SK-N-SH (cell line): ENCODE measurements at regions not wholly inside any gene's neighbourhood (a gene's known extent, or its start where the extent isn't known, plus 50 kb on each side); places are given as distances from the start of the nearest gene placed in this dataset.

Source experiments
- CTCF ChIA-PET: fragments of 300-600, 350-600 bp; formaldehyde crosslinking; extraction: SDS; loops from one replicate; lab custom pipeline; 2021; lab: Yijun Ruan, JAX
- POLR2A ChIA-PET: fragments of 350-600 bp; sonication (Branson Sonifier 250); formaldehyde crosslinking; extraction: SDS; loops from one replicate; lab custom pipeline; 2020; ENCODE audit warnings: antibody characterized with exemption, inconsistent platforms; lab: Yijun Ruan, JAX
- DNase-seq: peaks from one replicate; pipeline ENCODE4 v3.0.0; 2012
- H2AFZ ChIP-seq: fragments of 200-600 bp; sonication (generic); 2 replicates; pipeline ENCODE4 v1.8.1; 2016; ENCODE audit warnings: antibody characterized with exemption, mild to moderate bottlenecking, low read depth
- H3F3A ChIP-seq: fragments of 200-600 bp; sonication (generic); replicated peaks from 2 replicates; pipeline ENCODE3; 2016; ENCODE audit warnings: antibody characterized with exemption, mild to moderate bottlenecking; ENCODE audit not compliant: insufficient read depth
- H3K27ac ChIP-seq, 2 experiments: fragments of 200-500 bp in 1 of 2; fragments of 200-600 bp in 1 of 2; sonication (Bioruptor generic) in 1 of 2; sonication (generic), shearing (Covaris generic) in 1 of 2; 2 replicates each; pipeline versions ENCODE4 v1.5.1 to v1.6.1; 2014 to 2016; ENCODE audit warnings: low read depth in 2 of 2, inconsistent platforms in 1 of 2, low read length in 1 of 2, mild to moderate bottlenecking in 1 of 2, mixed read lengths in 1 of 2
- H3K27me3 ChIP-seq: fragments of 200-600 bp; sonication (generic), shearing (Covaris generic); 2 replicates; pipeline ENCODE4 v1.6.1; 2016; ENCODE audit warnings: mixed run types; ENCODE audit not compliant: insufficient read depth
- H3K36me3 ChIP-seq, 2 experiments: fragments of 200-500 bp in 1 of 2; fragments of 200-600 bp in 1 of 2; sonication (Bioruptor generic) in 1 of 2; sonication (generic) in 1 of 2; replicated peaks in 1 of 2; 2 replicates each; pipeline versions ENCODE3 to v1.5.1; 2014 to 2016; ENCODE audit warnings: low read length in 1 of 2, mild to moderate bottlenecking in 1 of 2; ENCODE audit not compliant: insufficient read depth in 2 of 2, control insufficient read depth in 1 of 2
- H3K4me1 ChIP-seq, 2 experiments: fragments of 200-500 bp in 1 of 2; fragments of 200-600 bp in 1 of 2; sonication (Bioruptor generic) in 1 of 2; sonication (generic), shearing (Covaris generic) in 1 of 2; 2 replicates each; pipeline versions ENCODE4 v1.5.1 to v1.6.1; 2014 to 2016; ENCODE audit warnings: low read depth in 1 of 2, low read length in 1 of 2, mixed run types in 1 of 2; ENCODE audit not compliant: insufficient read depth in 2 of 2, control insufficient read depth in 1 of 2
- H3K4me2 ChIP-seq: fragments of 200-600 bp; sonication (generic), shearing (Covaris generic); 2 replicates; pipeline ENCODE4 v1.6.1; 2017; ENCODE audit warnings: mixed run types
- H3K4me3 ChIP-seq, 2 experiments: fragments of 200-500 bp in 1 of 2; fragments of 200-600 bp in 1 of 2; sonication (Bioruptor generic) in 1 of 2; sonication (generic), shearing (Covaris generic) in 1 of 2; 2 replicates each; pipeline versions ENCODE4 v1.5.1 to v1.8.1; 2014 to 2016; ENCODE audit warnings: low read depth in 2 of 2, inconsistent platforms in 1 of 2, low read length in 1 of 2, mild to moderate bottlenecking in 1 of 2, mixed read lengths in 1 of 2, moderate library complexity in 1 of 2
- H3K79me2 ChIP-seq: fragments of 200-600 bp; sonication (generic); 2 replicates; pipeline ENCODE4 v1.8.1; 2017; ENCODE audit warnings: mild to moderate bottlenecking; ENCODE audit not compliant: insufficient read depth
- H3K9ac ChIP-seq: fragments of 200-600 bp; sonication (generic); 2 replicates; pipeline ENCODE4 v1.6.1; 2017; ENCODE audit warnings: mixed run types
- H3K9me2 ChIP-seq: fragments of 200-600 bp; sonication (generic); 2 replicates; pipeline ENCODE4 v1.6.1; 2017; ENCODE audit warnings: mixed run types
- H3K9me3 ChIP-seq: fragments of 200-600 bp; sonication (generic); 2 replicates; pipeline ENCODE4 v1.6.1; 2017; ENCODE audit warnings: mixed run types, mild to moderate bottlenecking, moderate library complexity
- H4K20me1 ChIP-seq: fragments of 200-600 bp; sonication (generic); 2 replicates; pipeline ENCODE4 v1.6.1; 2017; ENCODE audit warnings: mild to moderate bottlenecking, mixed run types; ENCODE audit not compliant: insufficient read depth
- FOSL2 ChIP-seq: IDR thresholded peaks from 2 replicates; pipeline ENCODE4 v1.4.0; 2012; ENCODE audit warnings: low read depth, mild to moderate bottlenecking, moderate library complexity, borderline replicate concordance
- NFIC ChIP-seq: IDR thresholded peaks from 2 replicates; pipeline ENCODE4 v1.4.0; 2012; ENCODE audit warnings: borderline replicate concordance
- TAF1 ChIP-seq: IDR thresholded peaks from 2 replicates; pipeline ENCODE4 v1.6.1; 2012; ENCODE audit warnings: low read depth, mild to moderate bottlenecking, low read length, moderate library complexity, borderline replicate concordance
- TCF12 ChIP-seq: IDR thresholded peaks from 2 replicates; pipeline ENCODE4 v1.4.0; 2012
- WGBS: methylation state at CpG from one replicate; pipeline ENCODE4 v1.1.6; 2017; ENCODE audit warnings: low lambda C conversion rate; 5-methylcytosine and 5-hydroxymethylcytosine counted together
- TF ChIP-seq, protein P1 (sequence below): IDR thresholded peaks from 2 replicates; pipeline ENCODE4 v1.4.0; 2012; ENCODE audit warnings: low read depth
- TF ChIP-seq, protein P2 (sequence below): fragments of 150-350 bp; IDR thresholded peaks from 2 replicates; pipeline ENCODE4 v1.6.1; 2016; ENCODE audit warnings: mild to moderate bottlenecking, low read depth, low read length
- TF ChIP-seq, protein P3 (sequence below): IDR thresholded peaks from 2 replicates; pipeline ENCODE4 v1.6.1; 2012; ENCODE audit warnings: mild to moderate bottlenecking, low read depth, low read length, moderate library complexity
- TF ChIP-seq, protein P4 (sequence below): IDR thresholded peaks from 2 replicates; pipeline ENCODE4 v1.4.0; 2012; ENCODE audit warnings: low read depth, borderline replicate concordance
- TF ChIP-seq, protein P5 (sequence below): IDR thresholded peaks from 2 replicates; pipeline ENCODE4 v1.4.0; 2012; ENCODE audit warnings: low read depth, borderline replicate concordance

DNA sequence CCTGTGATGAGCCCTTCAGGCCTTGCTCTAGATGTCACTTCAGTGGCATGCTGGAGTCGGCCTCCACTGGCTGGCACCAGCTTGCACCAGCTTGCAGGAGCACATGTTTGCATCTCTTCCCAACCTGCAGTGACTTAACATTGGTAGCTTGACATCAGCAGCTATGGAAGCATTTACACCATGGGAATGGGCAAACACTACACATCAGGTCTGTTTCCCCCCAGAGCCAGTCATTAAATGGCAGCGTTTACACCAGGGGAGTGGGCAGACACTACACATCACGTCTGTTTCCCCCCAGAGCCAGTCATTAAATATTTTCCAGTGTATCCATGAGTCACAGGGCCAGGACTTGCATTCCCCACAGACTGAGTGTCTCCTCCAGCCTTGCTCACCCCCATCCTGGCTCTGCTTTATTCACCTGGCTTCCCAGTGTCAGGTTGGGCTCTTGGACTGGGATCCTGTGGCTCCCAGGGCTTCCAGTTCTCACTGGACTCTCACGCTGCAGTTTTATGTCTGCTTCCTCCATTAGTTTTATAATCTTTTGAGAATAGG is 51.6 kb upstream of the VRK1 start:
- Histone ChIP-seq H3K36me3 (no peaks in the 10 kb centered on the region), H3K9ac (no peak overlapping the region), H3K9me2 (no peaks in the 10 kb centered on the region), H4K20me1 (no peaks in the 10 kb centered on the region), H3K79me2 (no peaks in the 10 kb centered on the region), H3K4me1 (peaks cover 0 to 3% of the 10 kb centered on the region in 2 experiments; a peak in 1 of 4 replicates), H3K9me3 (no peaks in the 10 kb centered on the region), H2AFZ (no peak overlapping the region), H3K27me3 (peaks cover 8% of the 10 kb centered on the region; the same call in 1 of the 2 replicates), H3K4me3 (no peak overlapping the region), H3K27ac (no peak overlapping the region), H3K4me2 (no peak overlapping the region), H3F3A (no peaks in the 10 kb centered on the region)
- DNase-seq = no peak
- whole genome bisulfite sequencing = 43% methylated on average over 2 of the region's 4 CpGs
- TF ChIP-seq TCF12 (no peak), FOSL2 (no peak), TAF1 (no peak), NFIC (no peak)
- TF ChIP-seq, protein P1, sequence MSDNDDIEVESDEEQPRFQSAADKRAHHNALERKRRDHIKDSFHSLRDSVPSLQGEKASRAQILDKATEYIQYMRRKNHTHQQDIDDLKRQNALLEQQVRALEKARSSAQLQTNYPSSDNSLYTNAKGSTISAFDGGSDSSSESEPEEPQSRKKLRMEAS = no peak
- TF ChIP-seq, protein P2, sequence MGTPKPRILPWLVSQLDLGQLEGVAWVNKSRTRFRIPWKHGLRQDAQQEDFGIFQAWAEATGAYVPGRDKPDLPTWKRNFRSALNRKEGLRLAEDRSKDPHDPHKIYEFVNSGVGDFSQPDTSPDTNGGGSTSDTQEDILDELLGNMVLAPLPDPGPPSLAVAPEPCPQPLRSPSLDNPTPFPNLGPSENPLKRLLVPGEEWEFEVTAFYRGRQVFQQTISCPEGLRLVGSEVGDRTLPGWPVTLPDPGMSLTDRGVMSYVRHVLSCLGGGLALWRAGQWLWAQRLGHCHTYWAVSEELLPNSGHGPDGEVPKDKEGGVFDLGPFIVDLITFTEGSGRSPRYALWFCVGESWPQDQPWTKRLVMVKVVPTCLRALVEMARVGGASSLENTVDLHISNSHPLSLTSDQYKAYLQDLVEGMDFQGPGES = no peak
- TF ChIP-seq, protein P3, sequence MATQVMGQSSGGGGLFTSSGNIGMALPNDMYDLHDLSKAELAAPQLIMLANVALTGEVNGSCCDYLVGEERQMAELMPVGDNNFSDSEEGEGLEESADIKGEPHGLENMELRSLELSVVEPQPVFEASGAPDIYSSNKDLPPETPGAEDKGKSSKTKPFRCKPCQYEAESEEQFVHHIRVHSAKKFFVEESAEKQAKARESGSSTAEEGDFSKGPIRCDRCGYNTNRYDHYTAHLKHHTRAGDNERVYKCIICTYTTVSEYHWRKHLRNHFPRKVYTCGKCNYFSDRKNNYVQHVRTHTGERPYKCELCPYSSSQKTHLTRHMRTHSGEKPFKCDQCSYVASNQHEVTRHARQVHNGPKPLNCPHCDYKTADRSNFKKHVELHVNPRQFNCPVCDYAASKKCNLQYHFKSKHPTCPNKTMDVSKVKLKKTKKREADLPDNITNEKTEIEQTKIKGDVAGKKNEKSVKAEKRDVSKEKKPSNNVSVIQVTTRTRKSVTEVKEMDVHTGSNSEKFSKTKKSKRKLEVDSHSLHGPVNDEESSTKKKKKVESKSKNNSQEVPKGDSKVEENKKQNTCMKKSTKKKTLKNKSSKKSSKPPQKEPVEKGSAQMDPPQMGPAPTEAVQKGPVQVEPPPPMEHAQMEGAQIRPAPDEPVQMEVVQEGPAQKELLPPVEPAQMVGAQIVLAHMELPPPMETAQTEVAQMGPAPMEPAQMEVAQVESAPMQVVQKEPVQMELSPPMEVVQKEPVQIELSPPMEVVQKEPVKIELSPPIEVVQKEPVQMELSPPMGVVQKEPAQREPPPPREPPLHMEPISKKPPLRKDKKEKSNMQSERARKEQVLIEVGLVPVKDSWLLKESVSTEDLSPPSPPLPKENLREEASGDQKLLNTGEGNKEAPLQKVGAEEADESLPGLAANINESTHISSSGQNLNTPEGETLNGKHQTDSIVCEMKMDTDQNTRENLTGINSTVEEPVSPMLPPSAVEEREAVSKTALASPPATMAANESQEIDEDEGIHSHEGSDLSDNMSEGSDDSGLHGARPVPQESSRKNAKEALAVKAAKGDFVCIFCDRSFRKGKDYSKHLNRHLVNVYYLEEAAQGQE = no peak
- TF ChIP-seq, protein P4, sequence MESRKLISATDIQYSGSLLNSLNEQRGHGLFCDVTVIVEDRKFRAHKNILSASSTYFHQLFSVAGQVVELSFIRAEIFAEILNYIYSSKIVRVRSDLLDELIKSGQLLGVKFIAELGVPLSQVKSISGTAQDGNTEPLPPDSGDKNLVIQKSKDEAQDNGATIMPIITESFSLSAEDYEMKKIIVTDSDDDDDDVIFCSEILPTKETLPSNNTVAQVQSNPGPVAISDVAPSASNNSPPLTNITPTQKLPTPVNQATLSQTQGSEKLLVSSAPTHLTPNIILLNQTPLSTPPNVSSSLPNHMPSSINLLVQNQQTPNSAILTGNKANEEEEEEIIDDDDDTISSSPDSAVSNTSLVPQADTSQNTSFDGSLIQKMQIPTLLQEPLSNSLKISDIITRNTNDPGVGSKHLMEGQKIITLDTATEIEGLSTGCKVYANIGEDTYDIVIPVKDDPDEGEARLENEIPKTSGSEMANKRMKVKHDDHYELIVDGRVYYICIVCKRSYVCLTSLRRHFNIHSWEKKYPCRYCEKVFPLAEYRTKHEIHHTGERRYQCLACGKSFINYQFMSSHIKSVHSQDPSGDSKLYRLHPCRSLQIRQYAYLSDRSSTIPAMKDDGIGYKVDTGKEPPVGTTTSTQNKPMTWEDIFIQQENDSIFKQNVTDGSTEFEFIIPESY = no peak
- TF ChIP-seq, protein P5, sequence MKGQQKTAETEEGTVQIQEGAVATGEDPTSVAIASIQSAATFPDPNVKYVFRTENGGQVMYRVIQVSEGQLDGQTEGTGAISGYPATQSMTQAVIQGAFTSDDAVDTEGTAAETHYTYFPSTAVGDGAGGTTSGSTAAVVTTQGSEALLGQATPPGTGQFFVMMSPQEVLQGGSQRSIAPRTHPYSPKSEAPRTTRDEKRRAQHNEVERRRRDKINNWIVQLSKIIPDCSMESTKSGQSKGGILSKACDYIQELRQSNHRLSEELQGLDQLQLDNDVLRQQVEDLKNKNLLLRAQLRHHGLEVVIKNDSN = no peak
- CTCF ChIA-PET = interaction anchor here (1.7 to 6.5 kb wide), 3 partner anchors 26 to 163 kb away, joined by 4 to 61 read pairs (median 6); no protein-coding TSS in a partner anchor
- POLR2A ChIA-PET = no interaction called here
